ENCODE measurements at regions not wholly inside any gene's neighbourhood (a gene's known extent, or its start where the extent isn't known, plus 50 kb on each side); places are given as distances from the start of the nearest gene placed in this dataset.
"Not testable (repeated sequence)": the region's sequence is repeated elsewhere in the genome, so short reads cannot be mapped to it uniquely, and the experiment has no call there.

- WGBS, 2 experiments (ENCODE audit: insufficient coverage in 2 of 2), result no CpG with 5 or more reads among the region's 2 CpGs
Measured at GRCh38 chrX:114272096-114272686, 311.7 kb upstream of the HTR2C start.

GRCh38 chrX:114270371-114270770, 313.5 kb upstream of the HTR2C start:
- not testable (repeated sequence) for H3K4me1 ChIP-seq (ENCODE audit: control insufficient read depth, insufficient read depth, low read length, poor library complexity, severe bottlenecking); H3K9me3 ChIP-seq (ENCODE audit: control insufficient read depth, low read length); H3K27ac ChIP-seq (ENCODE audit: low read depth, low read length, severe bottlenecking); H3K36me3 ChIP-seq (ENCODE audit: control insufficient read depth, insufficient read depth, low read length); H3K4me3 ChIP-seq (ENCODE audit: extremely low read depth, insufficient read depth, low read length, poor library complexity, severe bottlenecking)
- 96 to 100% methylated on average over 4 to 7 of the region's 21 CpGs for WGBS, 2 experiments (ENCODE audit: insufficient coverage in 2 of 2)

More at GRCh38 chrX:114272096-114272686, 311.7 kb upstream of the HTR2C start:
- H3K27ac ChIP-seq (ENCODE audit: low read depth, low read length, severe bottlenecking), result peak overlapping the region; percentile 81
- peaks cover 3% of the 10 kb centered on the region for H3K4me1 ChIP-seq (ENCODE audit: control insufficient read depth, insufficient read depth, low read length, poor library complexity, severe bottlenecking)
- no peaks in the 10 kb centered on the region for H3K36me3 ChIP-seq (ENCODE audit: control insufficient read depth, insufficient read depth, low read length)
- H3K4me3 ChIP-seq (ENCODE audit: extremely low read depth, insufficient read depth, low read length, poor library complexity, severe bottlenecking), result no peak overlapping the region
- H3K9me3 ChIP-seq (ENCODE audit: control insufficient read depth, low read length), result no peaks in the 10 kb centered on the region

- Histone ChIP-seq H3K36me3 (ENCODE audit: control insufficient read depth, insufficient read depth, low read length) (no peaks in the 10 kb centered on the region), H3K4me1 (ENCODE audit: control insufficient read depth, insufficient read depth, low read length, poor library complexity, severe bottlenecking) (peaks cover 3% of the 10 kb centered on the region), H3K9me3 (ENCODE audit: control insufficient read depth, low read length) (no peaks in the 10 kb centered on the region), H3K4me3 (ENCODE audit: extremely low read depth, insufficient read depth, low read length, poor library complexity, severe bottlenecking) (no peak overlapping the region), H3K27ac (ENCODE audit: low read depth, low read length, severe bottlenecking) (no peak overlapping the region)
- 83 to 100% methylated on average over 1 of the region's 3 CpGs for WGBS, 2 experiments (ENCODE audit: insufficient coverage in 2 of 2)
Measured at GRCh38 chrX:114268643-114269042, 315.2 kb upstream of the HTR2C start.

GRCh38 chrX:114267142-114267541, 316.7 kb upstream of the HTR2C start:
- WGBS, 2 experiments (ENCODE audit: insufficient coverage in 2 of 2), result 81% methylated on average over 4 of the region's 5 CpGs; no CpG with 5 or more reads in 1 of the 2 experiments

GRCh38 chrX:114252186-114252585, 331.7 kb upstream of the HTR2C start:
- Histone ChIP-seq H3K36me3 (ENCODE audit: control insufficient read depth, insufficient read depth, low read length) (no peaks in the 10 kb centered on the region), H3K9me3 (ENCODE audit: control insufficient read depth, low read length) (no peaks in the 10 kb centered on the region), H3K4me3 (ENCODE audit: extremely low read depth, insufficient read depth, low read length, poor library complexity, severe bottlenecking) (no peak overlapping the region), H3K4me1 (ENCODE audit: control insufficient read depth, insufficient read depth, low read length, poor library complexity, severe bottlenecking) (peaks cover 8% of the 10 kb centered on the region), H3K27ac (ENCODE audit: low read depth, low read length, severe bottlenecking) (no peak overlapping the region)
- 77 to 79% methylated on average over 2 to 3 of the region's 3 CpGs for WGBS, 2 experiments (ENCODE audit: insufficient coverage in 2 of 2)

More at GRCh38 chrX:114267142-114267541, 316.7 kb upstream of the HTR2C start:
- no peak overlapping the region for H3K4me3 ChIP-seq (ENCODE audit: extremely low read depth, insufficient read depth, low read length, poor library complexity, severe bottlenecking)
- no peaks in the 10 kb centered on the region for H3K9me3 ChIP-seq (ENCODE audit: control insufficient read depth, low read length)
- no peaks in the 10 kb centered on the region for H3K36me3 ChIP-seq (ENCODE audit: control insufficient read depth, insufficient read depth, low read length)
- H3K4me1 ChIP-seq (ENCODE audit: control insufficient read depth, insufficient read depth, low read length, poor library complexity, severe bottlenecking), result no peaks in the 10 kb centered on the region
- H3K27ac ChIP-seq (ENCODE audit: low read depth, low read length, severe bottlenecking), result peak overlapping the region; percentile 62

- H3K27ac ChIP-seq (ENCODE audit: low read depth, low read length, severe bottlenecking), result no peak overlapping the region
- no peak overlapping the region for H3K4me3 ChIP-seq (ENCODE audit: extremely low read depth, insufficient read depth, low read length, poor library complexity, severe bottlenecking)
- no peaks in the 10 kb centered on the region for H3K9me3 ChIP-seq (ENCODE audit: control insufficient read depth, low read length)
- H3K4me1 ChIP-seq (ENCODE audit: control insufficient read depth, insufficient read depth, low read length, poor library complexity, severe bottlenecking), result peaks cover 8% of the 10 kb centered on the region
- 86 to 100% methylated on average over 1 of the region's 1 CpG for WGBS, 2 experiments (ENCODE audit: insufficient coverage in 2 of 2)
- no peaks in the 10 kb centered on the region for H3K36me3 ChIP-seq (ENCODE audit: control insufficient read depth, insufficient read depth, low read length)
Measured at GRCh38 chrX:114251575-114251974, 332.3 kb upstream of the HTR2C start.

GRCh38 chrX:114221445-114221844, 362.4 kb upstream of the HTR2C start:
- Histone ChIP-seq H3K4me3 (ENCODE audit: extremely low read depth, insufficient read depth, low read length, poor library complexity, severe bottlenecking) (no peak overlapping the region), H3K27ac (ENCODE audit: low read depth, low read length, severe bottlenecking) (no peak overlapping the region), H3K36me3 (ENCODE audit: control insufficient read depth, insufficient read depth, low read length) (no peaks in the 10 kb centered on the region), H3K9me3 (ENCODE audit: control insufficient read depth, low read length) (no peaks in the 10 kb centered on the region), H3K4me1 (ENCODE audit: control insufficient read depth, insufficient read depth, low read length, poor library complexity, severe bottlenecking) (peaks cover 2% of the 10 kb centered on the region)
- no CpG with 5 or more reads among the region's 2 CpGs for WGBS, 2 experiments (ENCODE audit: insufficient coverage in 2 of 2)

- Histone ChIP-seq H3K36me3 (ENCODE audit: control insufficient read depth, insufficient read depth, low read length) (no peaks in the 10 kb centered on the region), H3K4me1 (ENCODE audit: control insufficient read depth, insufficient read depth, low read length, poor library complexity, severe bottlenecking) (no peaks in the 10 kb centered on the region), H3K27ac (ENCODE audit: low read depth, low read length, severe bottlenecking) (no peak overlapping the region), H3K4me3 (ENCODE audit: extremely low read depth, insufficient read depth, low read length, poor library complexity, severe bottlenecking) (no peak overlapping the region), H3K9me3 (ENCODE audit: control insufficient read depth, low read length) (no peaks in the 10 kb centered on the region)
- WGBS, 2 experiments (ENCODE audit: insufficient coverage in 2 of 2), result 100% methylated on average over 2 of the region's 3 CpGs; no CpG with 5 or more reads in 1 of the 2 experiments
Measured at GRCh38 chrX:114210879-114211278, 373.0 kb upstream of the HTR2C start.

GRCh38 chrX:114201622-114202021, 382.3 kb upstream of the HTR2C start:
- Histone ChIP-seq H3K36me3 (ENCODE audit: control insufficient read depth, insufficient read depth, low read length) (no peaks in the 10 kb centered on the region), H3K4me3 (ENCODE audit: extremely low read depth, insufficient read depth, low read length, poor library complexity, severe bottlenecking) (no peak overlapping the region), H3K9me3 (ENCODE audit: control insufficient read depth, low read length) (no peaks in the 10 kb centered on the region), H3K4me1 (ENCODE audit: control insufficient read depth, insufficient read depth, low read length, poor library complexity, severe bottlenecking) (no peaks in the 10 kb centered on the region), H3K27ac (ENCODE audit: low read depth, low read length, severe bottlenecking) (no peak overlapping the region)
- WGBS, 2 experiments (ENCODE audit: insufficient coverage in 2 of 2), result 83 to 100% methylated on average over 1 to 2 of the region's 4 CpGs

GRCh38 chrX:114181195-114181594, 402.7 kb upstream of the HTR2C start:
- no CpG with 5 or more reads among the region's 1 CpG for WGBS, 2 experiments (ENCODE audit: insufficient coverage in 2 of 2)
- no peaks in the 10 kb centered on the region for H3K4me1 ChIP-seq (ENCODE audit: control insufficient read depth, insufficient read depth, low read length, poor library complexity, severe bottlenecking)
- H3K27ac ChIP-seq (ENCODE audit: low read depth, low read length, severe bottlenecking), result no peak overlapping the region
- no peaks in the 10 kb centered on the region for H3K9me3 ChIP-seq (ENCODE audit: control insufficient read depth, low read length)
- H3K4me3 ChIP-seq (ENCODE audit: extremely low read depth, insufficient read depth, low read length, poor library complexity, severe bottlenecking), result no peak overlapping the region
- H3K36me3 ChIP-seq (ENCODE audit: control insufficient read depth, insufficient read depth, low read length), result no peaks in the 10 kb centered on the region

- Histone ChIP-seq H3K36me3 (ENCODE audit: control insufficient read depth, insufficient read depth, low read length) (no peaks in the 10 kb centered on the region), H3K9me3 (ENCODE audit: control insufficient read depth, low read length) (no peaks in the 10 kb centered on the region), H3K4me3 (ENCODE audit: extremely low read depth, insufficient read depth, low read length, poor library complexity, severe bottlenecking) (no peak overlapping the region), H3K4me1 (ENCODE audit: control insufficient read depth, insufficient read depth, low read length, poor library complexity, severe bottlenecking) (no peaks in the 10 kb centered on the region), H3K27ac (ENCODE audit: low read depth, low read length, severe bottlenecking) (no peak overlapping the region)
- no CpG with 5 or more reads among the region's 2 CpGs for WGBS, 2 experiments (ENCODE audit: insufficient coverage in 2 of 2)
Measured at GRCh38 chrX:114178126-114178525, 405.8 kb upstream of the HTR2C start.
